ENCODE measurements at regions not wholly inside any gene's neighbourhood (a gene's known extent, or its start where the extent isn't known, plus 50 kb on each side); places are given as distances from the start of the nearest gene placed in this dataset.

- no TSS peak for BruUV-seq (replicated peaks)
- no peaks in the 10 kb centered on the region for H3K36me3 ChIP-seq (ENCODE audit: control insufficient read depth in 1 of 2, insufficient read depth in 2 of 2, low read length in 2 of 2)
- ChIA-PET POLR2A (no interaction called here), CTCF (no interaction called here), RAD21 (ENCODE audit: low non-redundant PET in 1 of 2, low total read pairs in 2 of 2, uncharacterized antibody in 2 of 2, unreplicated experiment in 2 of 2) (no interaction called here)
- H3K4me2 ChIP-seq (ENCODE audit: low read length), result no peak overlapping the region
- H3K9me2 ChIP-seq (ENCODE audit: insufficient read depth), result no peaks in the 10 kb centered on the region
- H3K79me2 ChIP-seq (ENCODE audit: insufficient read depth, low read length), result no peaks in the 10 kb centered on the region
- intact Hi-C loops (cut with micrococcal nuclease), result no loop called here
- H3K9me3 ChIP-seq (ENCODE audit: control insufficient read depth in 1 of 2, insufficient read depth in 1 of 2, low read depth in 1 of 2, low read length in 2 of 2), result peaks cover 4 to 5% of the 10 kb centered on the region in 2 experiments; a peak in 3 of 4 replicates
- H3K4me1 ChIP-seq (ENCODE audit: control insufficient read depth in 1 of 2, insufficient read depth in 2 of 2, low read length in 2 of 2), result no peaks in the 10 kb centered on the region
- no peak for DNase-seq (ENCODE audit: low read depth, low spot score)
- H3K4me3 ChIP-seq (replicated peaks in 1 of 2; ENCODE audit: low read depth in 1 of 2, low read length in 2 of 2), result no peak overlapping the region
- no peak overlapping the region for H3K9ac ChIP-seq (ENCODE audit: low read length)
- no peak for ATAC-seq
- no peaks in the 10 kb centered on the region for H3K27me3 ChIP-seq (ENCODE audit: insufficient read depth, low read length)
- H3K27ac ChIP-seq (ENCODE audit: low read depth, low read length), result no peak overlapping the region
- no peak overlapping the region for H2AFZ ChIP-seq (ENCODE audit: low read depth, low read length, poor library complexity, severe bottlenecking)
- TF ChIP-seq FOSL1 (IDR thresholded peaks at IDR 0.05; ENCODE audit: low read depth) (no peak), TCF7L2 (IDR thresholded peaks at IDR 0.05; ENCODE audit: borderline replicate concordance, extremely low read depth, insufficient read depth, insufficient read length) (no peak), POLR2A (IDR thresholded peaks at IDR 0.05; ENCODE audit: borderline replicate concordance, extremely low read depth, insufficient read depth, insufficient read length) (no peak), EGR1 (IDR thresholded peaks at IDR 0.05; ENCODE audit: low read depth) (no peak), POLR2AphosphoS5 (IDR thresholded peaks at IDR 0.05; ENCODE audit: low read depth, low read length) (no peak), RAD21 (IDR thresholded peaks at IDR 0.05; ENCODE audit: low read depth) (no peak), MAX (IDR thresholded peaks at IDR 0.05) (no peak), CBX3 (IDR thresholded peaks at IDR 0.05; ENCODE audit: low read depth) (no peak), ELF1 (IDR thresholded peaks at IDR 0.05; ENCODE audit: borderline replicate concordance, low read depth) (no peak), EZH2 (IDR thresholded peaks at IDR 0.05) (no peak), YY1 (IDR thresholded peaks at IDR 0.05; ENCODE audit: extremely low read depth, insufficient replicate concordance, low read depth, low read length) (no peak), SRF (IDR thresholded peaks at IDR 0.05; ENCODE audit: low read depth) (no peak), CEBPB (IDR thresholded peaks at IDR 0.05; ENCODE audit: low read depth) (no peak), SP1 (IDR thresholded peaks at IDR 0.05; ENCODE audit: low read depth) (no peak), SIN3A (IDR thresholded peaks at IDR 0.05; ENCODE audit: low read depth) (no peak), EZH2phosphoT487 (IDR thresholded peaks at IDR 0.05; ENCODE audit: borderline replicate concordance) (no peak), ATF3 (IDR thresholded peaks at IDR 0.05) (no peak), JUND (IDR thresholded peaks at IDR 0.05) (no peak), REST (IDR thresholded peaks at IDR 0.05; ENCODE audit: low read depth) (no peak), ZBTB33 (IDR thresholded peaks at IDR 0.05; ENCODE audit: extremely low read depth, insufficient replicate concordance, low read length) (no peak)
- no peaks in the 10 kb centered on the region for H4K20me1 ChIP-seq (ENCODE audit: insufficient read depth)
These were observed 1243.5 kb upstream of the CADM2 start for GRCh38 chr3:83715307-83715706.
